GM18861 (cell line): ENCODE measurements at regions not wholly inside any gene's neighbourhood (a gene's known extent, or its start where the extent isn't known, plus 50 kb on each side); places are given as distances from the start of the nearest gene placed in this dataset.
A peak's percentile ranks its signal among the peaks of the same experiment; 100 is the strongest.
"Not testable (repeated sequence)": the region's sequence is repeated elsewhere in the genome, so short reads cannot be mapped to it uniquely, and the experiment has no call there.

Source experiments
- ATAC-seq: cut with Tn5 transposase; IDR thresholded peaks from one replicate; pipeline ENCODE4 v1.9.1; 2021; ENCODE audit not compliant: unreplicated experiment

- ATAC-seq: no peak
These were observed 607.2 kb upstream of the KCND2 start for GRCh38 chr7:119665796-119666195.

GRCh38 chr7:119681336-119681735 is 591.6 kb upstream of the KCND2 start:
- no peak for ATAC-seq

- no peak for ATAC-seq
These were observed 588.2 kb upstream of the KCND2 start for GRCh38 chr7:119684763-119685162.

GRCh38 chr7:119685906-119686305 is 587.1 kb upstream of the KCND2 start:
- no peak for ATAC-seq

GRCh38 chr7:119688831-119689230 is 584.1 kb upstream of the KCND2 start:
- ATAC-seq: no peak

GRCh38 chr7:119692541-119692940 is 580.4 kb upstream of the KCND2 start:
- no peak for ATAC-seq

GRCh38 chr7:119694506-119694905 is 578.5 kb upstream of the KCND2 start:
- ATAC-seq: no peak

- ATAC-seq: no peak
These were observed 576.6 kb upstream of the KCND2 start for GRCh38 chr7:119696336-119696735.

- ATAC-seq: no peak
These were observed 569.1 kb upstream of the KCND2 start for GRCh38 chr7:119703895-119704294.

- ATAC-seq: no peak
These were observed 566.4 kb upstream of the KCND2 start for GRCh38 chr7:119706608-119707007.

GRCh38 chr7:119708891-119709290 is 564.1 kb upstream of the KCND2 start:
- ATAC-seq: no peak

- ATAC-seq: peak; percentile 78
These were observed 561.9 kb upstream of the KCND2 start for GRCh38 chr7:119711104-119711503.

- no peak for ATAC-seq
These were observed 560.0 kb upstream of the KCND2 start for GRCh38 chr7:119712886-119713462.

- no peak for ATAC-seq
These were observed 559.4 kb upstream of the KCND2 start for GRCh38 chr7:119713606-119714005.

GRCh38 chr7:119720541-119720940 is 552.4 kb upstream of the KCND2 start:
- no peak for ATAC-seq

GRCh38 chr7:119724041-119724792 is 548.8 kb upstream of the KCND2 start:
- ATAC-seq: no peak

- no peak for ATAC-seq
These were observed 539.7 kb upstream of the KCND2 start for GRCh38 chr7:119733127-119733879.

- ATAC-seq: no peak
These were observed 535.6 kb upstream of the KCND2 start for GRCh38 chr7:119737390-119737789.

- not testable (repeated sequence) for ATAC-seq
These were observed 527.7 kb upstream of the KCND2 start for GRCh38 chr7:119745280-119745679.

- no peak for ATAC-seq
These were observed 524.6 kb upstream of the KCND2 start for GRCh38 chr7:119748251-119748860.

GRCh38 chr7:119748991-119749390 is 524.0 kb upstream of the KCND2 start:
- ATAC-seq: no peak

- ATAC-seq: no peak
These were observed 516.3 kb upstream of the KCND2 start for GRCh38 chr7:119756687-119757086.
